Activated naive CD4-positive, alpha-beta T cell treated with anti-CD3 and anti-CD28 coated beads for 36 hours (primary cell): ENCODE measurements at regions not wholly inside any gene's neighbourhood (a gene's known extent, or its start where the extent isn't known, plus 50 kb on each side); places are given as distances from the start of the nearest gene placed in this dataset.

Source experiments
- CTCF ChIA-PET: fragments of 350-600 bp; sonication (Branson Sonifier 250); formaldehyde crosslinking; loops from one replicate; lab custom pipeline; 2021; ENCODE audit warnings: antibody characterized with exemption; lab: Charles Lee
- DNase-seq: peaks from one replicate; pipeline ENCODE4 v3.0.0-alpha.2; 2020
- H3K27ac Mint-ChIP-seq: one replicate; pipeline ENCODE4 v1.8.0; 2021; ENCODE audit warnings: mild to moderate bottlenecking, mixed read lengths
- H3K27me3 Mint-ChIP-seq: one replicate; pipeline ENCODE4 v1.8.0; 2021; ENCODE audit warnings: low read depth, mixed read lengths
- H3K36me3 Mint-ChIP-seq: one replicate; pipeline ENCODE4 v1.8.0; 2021; ENCODE audit warnings: low read depth, mixed read lengths
- H3K4me1 Mint-ChIP-seq: one replicate; pipeline ENCODE4 v1.8.0; 2021; ENCODE audit warnings: low read depth, mixed read lengths
- H3K4me3 Mint-ChIP-seq: one replicate; pipeline ENCODE4 v1.8.0; 2021; ENCODE audit warnings: mild to moderate bottlenecking, moderate library complexity, mixed read lengths
- H3K9me3 Mint-ChIP-seq: one replicate; pipeline ENCODE4 v1.8.0; 2021; ENCODE audit warnings: mixed read lengths
- intact Hi-C: fragments of 100-400 bp; cut with micrococcal nuclease; formaldehyde crosslinking; loops from one replicate; pipeline ENCODE4 v1.15.1; 2023

GRCh38 chr7:41886262-41886900 is 183.5 kb upstream of the INHBA start:
- no peak overlapping the region for H3K4me3 Mint-ChIP-seq
- peaks cover 13% of the 10 kb centered on the region for H3K36me3 Mint-ChIP-seq
- no peaks in the 10 kb centered on the region for H3K27me3 Mint-ChIP-seq
- CTCF ChIA-PET, result interaction anchor here (0.6 to 1.2 kb wide), 4 partner anchors 55 to 990 kb away, joined by 3 read pairs; no protein-coding TSS in a partner anchor
- DNase-seq, result peak; percentile 32
- peaks cover 53% of the 10 kb centered on the region for H3K4me1 Mint-ChIP-seq
- intact Hi-C loops, result loop anchor here (10.0 kb wide), 2 partner anchors 1182 to 1848 kb away; no protein-coding TSS in a partner anchor
- peaks cover 8% of the 10 kb centered on the region for H3K9me3 Mint-ChIP-seq
- no peak overlapping the region for H3K27ac Mint-ChIP-seq

GRCh38 chr7:41885748-41886147 is 182.9 kb upstream of the INHBA start:
- no peak for DNase-seq
- Mint-ChIP-seq H3K4me3 (no peak overlapping the region), H3K27ac (no peak overlapping the region), H3K9me3 (peaks cover 8% of the 10 kb centered on the region), H3K27me3 (no peaks in the 10 kb centered on the region), H3K4me1 (peaks cover 58% of the 10 kb centered on the region), H3K36me3 (peaks cover 13% of the 10 kb centered on the region)
- CTCF ChIA-PET, result interaction anchor here (0.5 to 1.2 kb wide), 2 partner anchors 11 to 57 kb away, joined by 3 to 4 read pairs; no protein-coding TSS in a partner anchor
- intact Hi-C loops, result loop anchor here (10.0 kb wide), 2 partner anchors 1181 to 1849 kb away; no protein-coding TSS in a partner anchor

GRCh38 chr7:41885078-41885477 is 182.2 kb upstream of the INHBA start:
- H3K4me3 Mint-ChIP-seq, result no peak overlapping the region
- CTCF ChIA-PET, result interaction anchor here (0.5 kb wide), 1 partner anchor 10 kb away, joined by 4 read pairs; no protein-coding TSS in a partner anchor
- H3K36me3 Mint-ChIP-seq, result peaks cover 16% of the 10 kb centered on the region
- no peak for DNase-seq
- H3K27ac Mint-ChIP-seq, result no peak overlapping the region
- H3K27me3 Mint-ChIP-seq, result no peaks in the 10 kb centered on the region
- peaks cover 12% of the 10 kb centered on the region for H3K9me3 Mint-ChIP-seq
- H3K4me1 Mint-ChIP-seq, result peaks cover 62% of the 10 kb centered on the region
- intact Hi-C loops, result loop anchor here (10.0 kb wide), 2 partner anchors 1180 to 1850 kb away; no protein-coding TSS in a partner anchor

- H3K36me3 Mint-ChIP-seq, result peaks cover 21% of the 10 kb centered on the region
- H3K4me1 Mint-ChIP-seq, result peaks cover 53% of the 10 kb centered on the region
- no peaks in the 10 kb centered on the region for H3K27me3 Mint-ChIP-seq
- intact Hi-C loops, result loop anchor here (5.0 to 10.0 kb wide), 8 partner anchors 984 to 1936 kb away; partner anchors contain the start of genes C7orf25, MRPL32 and PSMA2
- CTCF ChIA-PET, result no interaction called here
- H3K9me3 Mint-ChIP-seq, result peaks cover 17% of the 10 kb centered on the region
- H3K27ac Mint-ChIP-seq, result peak overlapping the region; percentile 98
- no peak overlapping the region for H3K4me3 Mint-ChIP-seq
- DNase-seq, result peak; percentile 45
Measured at GRCh38 chr7:41882745-41883420, 180.0 kb upstream of the INHBA start.

GRCh38 chr7:41882256-41882655 is 179.4 kb upstream of the INHBA start:
- DNase-seq, result no peak
- intact Hi-C loops, result loop anchor here (5.0 to 10.0 kb wide), 8 partner anchors 985 to 1935 kb away; partner anchors contain the start of genes C7orf25, MRPL32 and PSMA2
- H3K4me1 Mint-ChIP-seq, result peaks cover 53% of the 10 kb centered on the region

GRCh38 chr7:41881331-41882130 is 178.6 kb upstream of the INHBA start:
- Mint-ChIP-seq H3K36me3 (peaks cover 21% of the 10 kb centered on the region), H3K4me1 (peaks cover 53% of the 10 kb centered on the region), H3K27ac (peak overlapping the region; percentile 98), H3K4me3 (peak overlapping the region; percentile 19), H3K27me3 (no peaks in the 10 kb centered on the region), H3K9me3 (peaks cover 17% of the 10 kb centered on the region)
- peak; percentile 92 for DNase-seq
- intact Hi-C loops, result loop anchor here (1.0 to 10.0 kb wide), 15 partner anchors 11 to 1934 kb away; partner anchors contain the start of genes C7orf25, MRPL32 and PSMA2
- CTCF ChIA-PET, result no interaction called here

More at GRCh38 chr7:41882256-41882655, 179.4 kb upstream of the INHBA start:
- peaks cover 21% of the 10 kb centered on the region for H3K36me3 Mint-ChIP-seq
- H3K27me3 Mint-ChIP-seq, result no peaks in the 10 kb centered on the region
- H3K27ac Mint-ChIP-seq, result peak overlapping the region; percentile 98
- H3K9me3 Mint-ChIP-seq, result peaks cover 17% of the 10 kb centered on the region
- CTCF ChIA-PET, result no interaction called here
- H3K4me3 Mint-ChIP-seq, result no peak overlapping the region

DNA sequence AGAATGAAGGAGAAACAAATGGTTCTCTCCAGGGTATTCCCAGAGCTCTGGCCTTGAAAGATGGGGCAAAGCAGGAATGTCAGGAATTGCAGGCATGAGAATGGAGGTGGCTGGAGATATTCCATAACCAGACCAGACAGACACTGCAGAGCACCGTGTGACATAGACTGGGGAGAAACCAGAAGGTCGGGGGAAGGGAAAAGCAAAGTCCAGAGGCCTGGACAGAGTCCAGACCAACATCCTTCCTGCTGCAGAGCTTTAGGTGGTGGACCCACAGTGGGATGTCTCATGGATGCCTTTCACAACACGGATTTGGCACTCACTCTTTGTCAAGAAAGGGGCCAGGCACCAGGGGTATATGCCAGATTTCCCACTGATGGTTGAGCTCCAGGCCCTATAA is 177.2 kb upstream of the INHBA start:
- no peak overlapping the region for H3K4me3 Mint-ChIP-seq
- H3K27ac Mint-ChIP-seq, result peak overlapping the region; percentile 98
- intact Hi-C loops, result loop anchor here (2.0 to 10.0 kb wide), 10 partner anchors 65 to 1933 kb away; partner anchors contain the start of genes C7orf25, MRPL32 and PSMA2
- no peak for DNase-seq
- peaks cover 21% of the 10 kb centered on the region for H3K36me3 Mint-ChIP-seq
- H3K9me3 Mint-ChIP-seq, result peaks cover 17% of the 10 kb centered on the region
- CTCF ChIA-PET, result interaction anchor here (0.5 kb wide), 1 partner anchor 1962 kb away, joined by 3 read pairs; no protein-coding TSS in a partner anchor
- peaks cover 40% of the 10 kb centered on the region for H3K4me1 Mint-ChIP-seq
- H3K27me3 Mint-ChIP-seq, result peaks cover 3% of the 10 kb centered on the region

GRCh38 chr7:41879403-41879802 is 176.5 kb upstream of the INHBA start:
- no peak overlapping the region for H3K27ac Mint-ChIP-seq
- intact Hi-C loops, result no loop called here
- no peak overlapping the region for H3K4me3 Mint-ChIP-seq
- CTCF ChIA-PET, result interaction anchor here (1.3 kb wide), 1 partner anchor 61 kb away, joined by 4 read pairs; no protein-coding TSS in a partner anchor
- peaks cover 33% of the 10 kb centered on the region for H3K4me1 Mint-ChIP-seq
- peaks cover 17% of the 10 kb centered on the region for H3K9me3 Mint-ChIP-seq
- H3K36me3 Mint-ChIP-seq, result peaks cover 21% of the 10 kb centered on the region
- peaks cover 9% of the 10 kb centered on the region for H3K27me3 Mint-ChIP-seq
- DNase-seq, result no peak

- Mint-ChIP-seq H3K27ac (no peak overlapping the region), H3K27me3 (peaks cover 9% of the 10 kb centered on the region), H3K36me3 (peaks cover 21% of the 10 kb centered on the region), H3K4me1 (peaks cover 34% of the 10 kb centered on the region), H3K9me3 (peaks cover 17% of the 10 kb centered on the region), H3K4me3 (no peak overlapping the region)
- CTCF ChIA-PET, result interaction anchor here (1.3 kb wide), 1 partner anchor 62 kb away, joined by 4 read pairs; no protein-coding TSS in a partner anchor
- intact Hi-C loops, result no loop called here
- DNase-seq, result no peak
Measured at GRCh38 chr7:41878309-41879295, 175.7 kb upstream of the INHBA start.

DNA sequence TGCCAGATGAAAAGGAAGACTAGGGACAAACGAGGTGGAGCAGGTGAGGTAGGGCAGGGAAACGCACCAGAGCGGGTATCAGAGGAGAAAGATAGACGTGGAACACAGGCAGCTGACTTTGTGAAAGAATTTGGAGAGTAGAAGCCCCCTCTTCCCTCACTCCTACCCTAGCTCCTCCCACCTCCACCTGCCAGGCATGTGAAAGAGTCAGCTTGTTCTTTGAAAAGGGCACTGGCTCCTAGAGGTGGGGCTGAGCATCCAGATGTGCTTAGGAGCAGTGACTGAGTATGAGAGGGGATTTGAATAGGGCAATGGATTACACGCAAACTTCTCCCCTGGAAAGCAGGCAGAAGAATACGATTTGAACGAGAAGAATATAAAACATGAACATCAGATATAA is 174.2 kb upstream of the INHBA start:
- no peak overlapping the region for H3K27ac Mint-ChIP-seq
- CTCF ChIA-PET, result no interaction called here
- intact Hi-C loops, result no loop called here
- H3K36me3 Mint-ChIP-seq, result peaks cover 11% of the 10 kb centered on the region
- H3K4me1 Mint-ChIP-seq, result peaks cover 22% of the 10 kb centered on the region
- DNase-seq, result no peak
- H3K27me3 Mint-ChIP-seq, result peaks cover 9% of the 10 kb centered on the region
- H3K4me3 Mint-ChIP-seq, result no peak overlapping the region
- H3K9me3 Mint-ChIP-seq, result peaks cover 12% of the 10 kb centered on the region

DNA sequence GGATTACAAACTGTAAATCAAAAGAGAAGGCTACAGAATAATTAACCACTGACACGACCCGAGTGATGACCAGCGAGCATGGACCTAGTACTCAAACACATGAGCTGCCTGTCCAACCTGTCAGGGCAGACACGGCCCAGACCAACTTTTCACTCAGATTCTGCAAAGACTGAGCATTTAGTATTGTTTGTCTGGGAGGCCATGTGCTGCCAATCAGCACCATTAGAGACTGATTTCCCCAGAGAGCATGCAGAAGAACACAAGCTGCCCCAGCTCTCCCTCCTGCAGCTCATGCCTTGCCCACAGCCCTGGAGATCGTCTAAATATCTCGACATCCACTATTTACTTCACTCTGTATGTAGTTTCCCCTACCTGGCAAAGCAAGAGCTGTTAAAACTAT is 172.6 kb upstream of the INHBA start:
- CTCF ChIA-PET, result interaction anchor here (0.7 kb wide), 1 partner anchor 27 kb away, joined by 3 read pairs; no protein-coding TSS in a partner anchor
- Mint-ChIP-seq H3K36me3 (peaks cover 5% of the 10 kb centered on the region), H3K4me3 (no peak overlapping the region), H3K27me3 (peaks cover 15% of the 10 kb centered on the region), H3K27ac (no peak overlapping the region), H3K4me1 (peaks cover 8% of the 10 kb centered on the region), H3K9me3 (peaks cover 8% of the 10 kb centered on the region)
- intact Hi-C loops, result no loop called here
- no peak for DNase-seq
